Esophagus muscularis mucosa (tissue), 4 donors: ENCODE measurements at regions not wholly inside any gene's neighbourhood (a gene's known extent, or its start where the extent isn't known, plus 50 kb on each side); places are given as distances from the start of the nearest gene placed in this dataset.

Experiments used
- DNase-seq: peaks from one replicate; pipeline ENCODE4 v3.0.0-alpha.2; 2017; ENCODE audit errors: extremely low spot score
- H3K27ac ChIP-seq, 4 donors: fragments of 200-600 bp; sonication (generic); replicated peaks in 1 of 4; 1 replicate in 3 of 4; 2 replicates in 1 of 4; pipeline ENCODE4 v1.5.1; 2016 to 2019; ENCODE audit warnings: mild to moderate bottlenecking in 1 of 4
- H3K27me3 ChIP-seq, 4 donors: fragments of 200-600 bp; sonication (generic); one replicate each; pipeline versions ENCODE4 v1.5.1 to v1.6.0; 2016 to 2019
- H3K36me3 ChIP-seq, 4 donors: fragments of 200-600 bp; sonication (generic); one replicate each; pipeline ENCODE4 v1.5.1; 2016 to 2019
- H3K4me1 ChIP-seq, 4 donors: fragments of 200-600 bp; sonication (generic); one replicate each; pipeline ENCODE4 v1.5.1; 2016 to 2019
- H3K4me3 ChIP-seq, 4 donors: fragments of 200-600 bp; sonication (generic); 1 replicate in 2 of 4; 2 replicates in 2 of 4; pipeline ENCODE4 v1.5.1; 2016 to 2019; ENCODE audit warnings: mild to moderate bottlenecking in 4 of 4, moderate library complexity in 1 of 4
- H3K9me3 ChIP-seq, 4 donors: fragments of 200-600 bp; sonication (generic); 1 replicate in 3 of 4; 2 replicates in 1 of 4; pipeline ENCODE4 v1.5.1; 2016 to 2019
- CTCF ChIP-seq, 3 experiments: fragments of 200-600 bp in 2 of 3; fragments of 450-650 bp in 1 of 3; sonication (generic) in 2 of 3; IDR thresholded peaks; one replicate each; pipeline ENCODE4 v1.5.1; 2017 to 2019; ENCODE audit warnings: antibody characterized with exemption in 3 of 3, mild to moderate bottlenecking in 2 of 3, moderate library complexity in 1 of 3
- EP300 ChIP-seq: sonication (generic); formaldehyde crosslinking; IDR thresholded peaks from one replicate; pipeline ENCODE4 v1.6.1; 2017; ENCODE audit warnings: antibody characterized with exemption
- POLR2A ChIP-seq: fragments of 450-650 bp; IDR thresholded peaks from one replicate; pipeline ENCODE4 v1.6.1; 2017; ENCODE audit warnings: antibody characterized with exemption, moderate library complexity, mild to moderate bottlenecking, low read depth
- POLR2AphosphoS5 ChIP-seq, 2 donors: sonication (generic); formaldehyde crosslinking; IDR thresholded peaks; one replicate each; pipeline ENCODE4 v1.6.1; 2017; ENCODE audit warnings: antibody characterized with exemption in 2 of 2
- WGBS: methylation state at CpG from one replicate; pipeline ENCODE4 v1.1.5; 2018; 5-methylcytosine and 5-hydroxymethylcytosine counted together
- intact Hi-C: fragments of 100-400 bp; cut with DNase I; formaldehyde crosslinking; loops from one replicate; pipeline ENCODE4 v1.15.1; 2023

GRCh38 chr9:99322299-99322698 lies 100.2 kb downstream of the SEC61B start:
- 26% methylated on average over 1 of the region's 1 CpG for WGBS
- intact Hi-C loops = no loop called here
- Histone ChIP-seq H3K4me1 (no peaks in the 10 kb centered on the region), H3K36me3 (no peaks in the 10 kb centered on the region), H3K27me3 (peaks cover 0 to 11% (median 0%) of the 10 kb centered on the region in 4 donors), H3K27ac (no peak overlapping the region), H3K4me3 (no peak overlapping the region), H3K9me3 (no peaks in the 10 kb centered on the region)
- TF ChIP-seq EP300 (no peak), POLR2AphosphoS5 (IDR thresholded peaks at IDR 0.05) (no peak), CTCF (IDR thresholded peaks at IDR 0.05) (no peak), POLR2A (no peak)
- DNase-seq = peak; percentile 55

- no peak overlapping the region for H3K4me3 ChIP-seq
- intact Hi-C loops = no loop called here
Measured at GRCh38 chr9:99326112-99326916, 104.2 kb downstream of the SEC61B start.

GRCh38 chr9:99326917-99327189 lies 104.8 kb downstream of the SEC61B start:
- no peak for TF ChIP-seq POLR2AphosphoS5 (IDR thresholded peaks at IDR 0.05)
- no peak for TF ChIP-seq EP300
- no peak for TF ChIP-seq POLR2A
- no peak for TF ChIP-seq CTCF (IDR thresholded peaks at IDR 0.05)
- H3K9me3 ChIP-seq = no peaks in the 10 kb centered on the region
- no peaks in the 10 kb centered on the region for H3K36me3 ChIP-seq
- H3K4me3 ChIP-seq = no peak overlapping the region
- H3K27ac ChIP-seq = no peak overlapping the region
- H3K4me1 ChIP-seq = no peaks in the 10 kb centered on the region
- WGBS = 87% methylated on average over 3 of the region's 3 CpGs
- peak; percentile 5 for DNase-seq
- peaks cover 0 to 3% (median 0%) of the 10 kb centered on the region in 4 donors for H3K27me3 ChIP-seq
- intact Hi-C loops = no loop called here

More at GRCh38 chr9:99326112-99326916, 104.2 kb downstream of the SEC61B start:
- Histone ChIP-seq H3K27ac (no peak overlapping the region), H3K27me3 (peaks cover 0 to 3% (median 0%) of the 10 kb centered on the region in 4 donors), H3K9me3 (no peaks in the 10 kb centered on the region), H3K4me1 (no peaks in the 10 kb centered on the region), H3K36me3 (no peaks in the 10 kb centered on the region)
- no peak for TF ChIP-seq EP300
- TF ChIP-seq POLR2AphosphoS5 (IDR thresholded peaks at IDR 0.05) = no peak
- no peak for TF ChIP-seq POLR2A
- no peak for TF ChIP-seq CTCF (IDR thresholded peaks at IDR 0.05)
- DNase-seq = peak; percentile 26
- 72% methylated on average over 5 of the region's 5 CpGs for WGBS

- intact Hi-C loops = no loop called here
- WGBS = 86% methylated on average over 3 of the region's 3 CpGs
- DNase-seq = no peak
- Histone ChIP-seq H3K36me3 (no peaks in the 10 kb centered on the region), H3K27me3 (no peaks in the 10 kb centered on the region), H3K27ac (no peak overlapping the region), H3K9me3 (no peaks in the 10 kb centered on the region), H3K4me1 (no peaks in the 10 kb centered on the region), H3K4me3 (no peak overlapping the region)
- no peak for TF ChIP-seq POLR2AphosphoS5 (IDR thresholded peaks at IDR 0.05)
Measured at GRCh38 chr9:99327667-99328066, 105.6 kb downstream of the SEC61B start.

- Histone ChIP-seq H3K4me3 (no peak overlapping the region), H3K27ac (no peak overlapping the region), H3K9me3 (no peaks in the 10 kb centered on the region), H3K4me1 (peaks cover 0 to 13% (median 11%) of the 10 kb centered on the region in 4 donors), H3K36me3 (no peaks in the 10 kb centered on the region), H3K27me3 (no peaks in the 10 kb centered on the region)
- no peak for DNase-seq
- 84% methylated on average over 4 of the region's 4 CpGs for WGBS
- no peak for TF ChIP-seq CTCF (IDR thresholded peaks at IDR 0.05)
- no peak for TF ChIP-seq EP300
- no peak for TF ChIP-seq POLR2A
- intact Hi-C loops = loop anchor here (10.0 kb wide), 1 partner anchor 470 kb away; no protein-coding TSS in a partner anchor
Measured at GRCh38 chr9:99335280-99335679, 113.2 kb downstream of the SEC61B start.
